ENCODE measurements at regions not wholly inside any gene's neighbourhood (a gene's known extent, or its start where the extent isn't known, plus 50 kb on each side); places are given as distances from the start of the nearest gene placed in this dataset.

DNA sequence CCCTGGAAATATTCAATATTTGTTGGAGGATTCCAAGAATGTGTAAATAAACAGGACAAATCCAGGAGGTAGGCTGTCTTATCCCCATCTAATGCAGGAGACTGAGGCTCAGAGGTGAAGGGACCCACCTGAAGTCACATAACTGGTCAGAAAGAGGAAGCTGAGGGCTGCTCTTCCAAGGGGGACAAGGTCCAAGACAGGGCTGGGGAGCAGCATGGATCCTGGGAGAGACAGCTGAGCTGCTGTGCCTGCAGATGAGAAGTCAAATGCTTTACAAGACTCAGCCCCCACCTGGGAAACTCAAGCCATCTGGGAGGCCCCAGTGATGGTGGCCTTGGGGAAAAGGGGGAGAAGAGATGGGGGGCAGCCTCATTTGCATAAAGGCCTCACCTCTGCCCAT, 224.4 kb downstream of the PTPRU start (continued):
- TF ChIP-seq POLR2G (IDR thresholded peaks at IDR 0.05; ENCODE audit: low read depth, low read length) (no peak), TBL1XR1 (IDR thresholded peaks at IDR 0.05; ENCODE audit: borderline replicate concordance, low read length, partially characterized antibody) (no peak), MEF2D (CRISPR knock-in tag; IDR thresholded peaks at IDR 0.05) (no peak), MIXL1 (CRISPR knock-in tag; IDR thresholded peaks at IDR 0.05) (no peak), MZF1 (CRISPR knock-in tag; IDR thresholded peaks at IDR 0.05; ENCODE audit: borderline replicate concordance) (no peak), TRIM24 (CRISPR knock-in tag; IDR thresholded peaks at IDR 0.05) (no peak)

DNA sequence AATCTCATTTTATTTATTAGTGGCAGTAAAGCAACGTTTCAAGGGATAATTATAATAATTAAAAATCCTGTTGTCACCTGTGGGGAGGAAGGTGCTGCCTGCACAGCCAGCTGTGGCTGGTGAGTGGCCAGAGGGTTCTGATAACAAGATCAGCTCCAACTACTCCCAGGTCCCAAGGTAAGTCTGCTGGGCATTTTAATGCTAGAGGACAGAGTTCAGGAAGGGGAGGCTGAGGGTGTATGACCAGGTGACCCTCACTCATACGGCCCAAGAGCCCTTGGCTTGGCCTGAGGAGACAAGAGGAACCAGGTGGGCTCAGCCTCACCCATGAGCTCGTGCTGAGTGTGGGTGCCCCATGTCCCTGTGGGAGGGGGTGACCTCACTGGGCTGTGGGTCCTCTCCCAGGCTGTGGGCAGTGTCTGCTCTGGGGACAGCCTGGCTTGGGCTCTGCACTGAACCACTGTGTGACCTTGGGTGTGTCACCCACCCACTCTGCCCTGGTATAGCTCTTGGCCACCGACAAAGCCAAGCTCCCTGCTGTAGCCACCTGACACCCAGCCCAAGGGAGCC, 223.8 kb downstream of the PTPRU start:
- ChIA-PET POLR2A (no interaction called here), CTCF (ENCODE audit: low intra/inter-chr PET ratio, low total read pairs) (no interaction called here)
- Histone ChIP-seq H3K9me3 (ENCODE audit: low read length) (no peaks in the 10 kb centered on the region), H3K27ac (ENCODE audit: extremely low read length, insufficient read depth, low read length) (no peak overlapping the region), H3K4me1 (ENCODE audit: insufficient read depth, low read length) (no peaks in the 10 kb centered on the region), H2AFZ (ENCODE audit: low read length) (no peak overlapping the region), H3K27me3 (ENCODE audit: control insufficient read depth in 1 of 2, insufficient read depth in 2 of 2, low read length in 2 of 2) (no peaks in the 10 kb centered on the region), H3K4me3 (replicated peaks in 1 of 3; ENCODE audit: insufficient read depth in 1 of 3, low read depth in 2 of 3, low read length in 3 of 3) (no peak overlapping the region), H3K79me2 (ENCODE audit: insufficient read depth, low read length) (no peaks in the 10 kb centered on the region), H3K9ac (ENCODE audit: insufficient read depth, low read depth, low read length) (no peak overlapping the region), H3K36me3 (replicated peaks in 1 of 2; ENCODE audit: control insufficient read depth in 1 of 2, insufficient read depth in 2 of 2, low read length in 2 of 2) (no peaks in the 10 kb centered on the region), H4K20me1 (ENCODE audit: insufficient read depth, low read length) (no peaks in the 10 kb centered on the region), H3K4me2 (ENCODE audit: low read depth, low read length) (no peak overlapping the region)
- WGBS (ENCODE audit: low lambda C conversion rate) = 15% methylated on average over 3 of the region's 4 CpGs
- FAIRE-seq = no peak
- TF ChIP-seq HOXA5 (CRISPR knock-in tag; IDR thresholded peaks at IDR 0.05) (no peak), KMT2B (CRISPR knock-in tag; IDR thresholded peaks at IDR 0.05) (no peak)
- no peak for DNase-seq (ENCODE audit: low spot score)
- BruUV-seq (replicated peaks) = no TSS peak
- in situ Hi-C loops (cut with HindIII; ENCODE audit: extremely low pct_ligation_motif_present, low pct_unique_long_range_greater_than_20kb) = no loop called here
- peak; percentile 41 for ATAC-seq
- intact Hi-C loops (cut with micrococcal nuclease; ENCODE audit: unreplicated experiment) = no loop called here

DNA sequence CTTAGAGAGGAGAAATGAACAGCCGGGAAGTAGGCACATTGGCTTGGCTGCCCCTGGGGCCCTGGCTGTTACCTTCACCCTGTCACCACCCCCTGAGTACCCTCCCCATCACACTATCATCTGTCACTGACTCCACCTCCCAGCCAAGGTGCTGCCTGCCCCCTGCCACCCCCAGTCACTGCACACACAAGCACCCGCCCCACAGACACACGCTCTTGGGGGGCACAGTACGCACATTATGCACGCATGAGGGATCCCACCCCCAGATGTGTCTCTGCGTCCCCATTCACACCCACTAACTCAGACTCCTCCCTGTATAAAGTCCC, 223.3 kb downstream of the PTPRU start:
- ATAC-seq (no peak), FAIRE-seq (no peak), DNase-seq (ENCODE audit: low spot score) (no peak)
- Histone ChIP-seq H3K9me3 (ENCODE audit: low read length) (no peaks in the 10 kb centered on the region), H3K79me2 (ENCODE audit: insufficient read depth, low read length) (no peaks in the 10 kb centered on the region), H3K4me1 (ENCODE audit: insufficient read depth, low read length) (no peaks in the 10 kb centered on the region), H3K4me3 (replicated peaks in 1 of 3; ENCODE audit: insufficient read depth in 1 of 3, low read depth in 2 of 3, low read length in 3 of 3) (no peak overlapping the region), H3K4me2 (ENCODE audit: low read depth, low read length) (no peak overlapping the region), H3K27ac (ENCODE audit: extremely low read length, insufficient read depth, low read length) (no peak overlapping the region), H4K20me1 (ENCODE audit: insufficient read depth, low read length) (no peaks in the 10 kb centered on the region), H3K9ac (ENCODE audit: insufficient read depth, low read depth, low read length) (no peak overlapping the region), H3K27me3 (ENCODE audit: control insufficient read depth in 1 of 2, insufficient read depth in 2 of 2, low read length in 2 of 2) (no peaks in the 10 kb centered on the region), H3K36me3 (replicated peaks in 1 of 2; ENCODE audit: control insufficient read depth in 1 of 2, insufficient read depth in 2 of 2, low read length in 2 of 2) (no peaks in the 10 kb centered on the region), H2AFZ (ENCODE audit: low read length) (no peak overlapping the region)
- WGBS (ENCODE audit: low lambda C conversion rate) = 29% methylated on average over 6 of the region's 6 CpGs
- in situ Hi-C loops (cut with HindIII; ENCODE audit: extremely low pct_ligation_motif_present, low pct_unique_long_range_greater_than_20kb) (loop anchor here (10.0 kb wide), 1 partner anchor 225 kb away; the partner anchor contains the start of genes MECR and PTPRU), intact Hi-C loops (cut with micrococcal nuclease; ENCODE audit: unreplicated experiment) (no loop called here)
- CTCF ChIA-PET (ENCODE audit: low intra/inter-chr PET ratio, low total read pairs) = no interaction called here
- no TSS peak for BruUV-seq (replicated peaks)
- POLR2A ChIA-PET = no interaction called here
- TF ChIP-seq RNF2 (conservative IDR thresholded peaks at IDR 0.05; ENCODE audit: low read depth) (no peak), TBX3 (IDR thresholded peaks at IDR 0.05; ENCODE audit: borderline replicate concordance) (no peak), ZZZ3 (CRISPR knock-in tag; IDR thresholded peaks at IDR 0.05; ENCODE audit: borderline replicate concordance) (no peak), FIP1L1 (IDR thresholded peaks at IDR 0.05; ENCODE audit: borderline replicate concordance, insufficient read depth, low read depth, low read length) (no peak), CCDC6 (CRISPR knock-in tag; IDR thresholded peaks at IDR 0.05) (no peak)
- TF ChIP-seq, protein P1, sequence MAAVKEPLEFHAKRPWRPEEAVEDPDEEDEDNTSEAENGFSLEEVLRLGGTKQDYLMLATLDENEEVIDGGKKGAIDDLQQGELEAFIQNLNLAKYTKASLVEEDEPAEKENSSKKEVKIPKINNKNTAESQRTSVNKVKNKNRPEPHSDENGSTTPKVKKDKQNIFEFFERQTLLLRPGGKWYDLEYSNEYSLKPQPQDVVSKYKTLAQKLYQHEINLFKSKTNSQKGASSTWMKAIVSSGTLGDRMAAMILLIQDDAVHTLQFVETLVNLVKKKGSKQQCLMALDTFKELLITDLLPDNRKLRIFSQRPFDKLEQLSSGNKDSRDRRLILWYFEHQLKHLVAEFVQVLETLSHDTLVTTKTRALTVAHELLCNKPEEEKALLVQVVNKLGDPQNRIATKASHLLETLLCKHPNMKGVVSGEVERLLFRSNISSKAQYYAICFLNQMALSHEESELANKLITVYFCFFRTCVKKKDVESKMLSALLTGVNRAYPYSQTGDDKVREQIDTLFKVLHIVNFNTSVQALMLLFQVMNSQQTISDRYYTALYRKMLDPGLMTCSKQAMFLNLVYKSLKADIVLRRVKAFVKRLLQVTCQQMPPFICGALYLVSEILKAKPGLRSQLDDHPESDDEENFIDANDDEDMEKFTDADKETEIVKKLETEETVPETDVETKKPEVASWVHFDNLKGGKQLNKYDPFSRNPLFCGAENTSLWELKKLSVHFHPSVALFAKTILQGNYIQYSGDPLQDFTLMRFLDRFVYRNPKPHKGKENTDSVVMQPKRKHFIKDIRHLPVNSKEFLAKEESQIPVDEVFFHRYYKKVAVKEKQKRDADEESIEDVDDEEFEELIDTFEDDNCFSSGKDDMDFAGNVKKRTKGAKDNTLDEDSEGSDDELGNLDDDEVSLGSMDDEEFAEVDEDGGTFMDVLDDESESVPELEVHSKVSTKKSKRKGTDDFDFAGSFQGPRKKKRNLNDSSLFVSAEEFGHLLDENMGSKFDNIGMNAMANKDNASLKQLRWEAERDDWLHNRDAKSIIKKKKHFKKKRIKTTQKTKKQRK (IDR thresholded peaks at IDR 0.05; ENCODE audit: low read length) = no peak
- TF ChIP-seq, protein P2, sequence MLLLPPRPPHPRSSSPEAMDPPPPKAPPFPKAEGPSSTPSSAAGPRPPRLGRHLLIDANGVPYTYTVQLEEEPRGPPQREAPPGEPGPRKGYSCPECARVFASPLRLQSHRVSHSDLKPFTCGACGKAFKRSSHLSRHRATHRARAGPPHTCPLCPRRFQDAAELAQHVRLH (CRISPR knock-in tag; IDR thresholded peaks at IDR 0.05; ENCODE audit: borderline replicate concordance, low read depth) = no peak
